GM10266 (cell line): ENCODE measurements at regions not wholly inside any gene's neighbourhood (a gene's known extent, or its start where the extent isn't known, plus 50 kb on each side); places are given as distances from the start of the nearest gene placed in this dataset.

Source experiments
- DNase-seq: peaks from one replicate; pipeline ENCODE4 v3.0.0; 2012; ENCODE audit errors: extremely low spot score
- TF ChIP-seq, protein P1 (sequence below): IDR thresholded peaks from 2 replicates; pipeline ENCODE4 v1.5.1; 2012; ENCODE audit warnings: mild to moderate bottlenecking, low read depth; ENCODE audit not compliant: control insufficient read depth, insufficient read depth; ENCODE audit errors: missing control alignments

- TF ChIP-seq, protein P1, sequence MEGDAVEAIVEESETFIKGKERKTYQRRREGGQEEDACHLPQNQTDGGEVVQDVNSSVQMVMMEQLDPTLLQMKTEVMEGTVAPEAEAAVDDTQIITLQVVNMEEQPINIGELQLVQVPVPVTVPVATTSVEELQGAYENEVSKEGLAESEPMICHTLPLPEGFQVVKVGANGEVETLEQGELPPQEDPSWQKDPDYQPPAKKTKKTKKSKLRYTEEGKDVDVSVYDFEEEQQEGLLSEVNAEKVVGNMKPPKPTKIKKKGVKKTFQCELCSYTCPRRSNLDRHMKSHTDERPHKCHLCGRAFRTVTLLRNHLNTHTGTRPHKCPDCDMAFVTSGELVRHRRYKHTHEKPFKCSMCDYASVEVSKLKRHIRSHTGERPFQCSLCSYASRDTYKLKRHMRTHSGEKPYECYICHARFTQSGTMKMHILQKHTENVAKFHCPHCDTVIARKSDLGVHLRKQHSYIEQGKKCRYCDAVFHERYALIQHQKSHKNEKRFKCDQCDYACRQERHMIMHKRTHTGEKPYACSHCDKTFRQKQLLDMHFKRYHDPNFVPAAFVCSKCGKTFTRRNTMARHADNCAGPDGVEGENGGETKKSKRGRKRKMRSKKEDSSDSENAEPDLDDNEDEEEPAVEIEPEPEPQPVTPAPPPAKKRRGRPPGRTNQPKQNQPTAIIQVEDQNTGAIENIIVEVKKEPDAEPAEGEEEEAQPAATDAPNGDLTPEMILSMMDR: no peak
- DNase-seq: no peak
These were observed 110.6 kb upstream of the FSTL5 start for GRCh38 chr4:162274354-162274753.

GRCh38 chr4:162272215-162272614, 108.4 kb upstream of the FSTL5 start:
- TF ChIP-seq, protein P1: no peak
- DNase-seq: no peak

GRCh38 chr4:162268911-162269310, 105.1 kb upstream of the FSTL5 start:
- no peak for DNase-seq
- TF ChIP-seq, protein P1: no peak

DNA sequence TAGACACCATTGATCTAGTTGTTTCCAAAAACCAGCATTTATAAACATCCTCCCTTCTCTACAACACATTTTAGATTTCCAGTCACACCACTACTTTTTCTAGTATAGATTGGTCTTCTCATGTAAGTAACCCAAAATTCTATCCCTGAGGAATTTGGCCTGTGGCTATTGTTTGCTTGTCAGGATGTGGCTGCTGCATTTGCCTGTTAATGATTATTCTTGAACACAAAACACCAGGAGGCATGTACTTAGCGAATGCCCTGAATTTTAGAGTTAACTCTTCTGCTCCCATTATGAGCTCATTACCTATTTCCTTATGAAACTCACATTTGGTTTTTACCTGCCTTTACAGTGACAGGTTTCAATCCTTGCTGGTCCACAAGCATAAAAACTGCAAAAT, 102.0 kb upstream of the FSTL5 start:
- no peak for DNase-seq

GRCh38 chr4:162245051-162245450, 81.3 kb upstream of the FSTL5 start:
- DNase-seq: no peak
- TF ChIP-seq, protein P1: no peak

More for the DNA sequence above, 102.0 kb upstream of the FSTL5 start:
- TF ChIP-seq, protein P1: no peak

DNA sequence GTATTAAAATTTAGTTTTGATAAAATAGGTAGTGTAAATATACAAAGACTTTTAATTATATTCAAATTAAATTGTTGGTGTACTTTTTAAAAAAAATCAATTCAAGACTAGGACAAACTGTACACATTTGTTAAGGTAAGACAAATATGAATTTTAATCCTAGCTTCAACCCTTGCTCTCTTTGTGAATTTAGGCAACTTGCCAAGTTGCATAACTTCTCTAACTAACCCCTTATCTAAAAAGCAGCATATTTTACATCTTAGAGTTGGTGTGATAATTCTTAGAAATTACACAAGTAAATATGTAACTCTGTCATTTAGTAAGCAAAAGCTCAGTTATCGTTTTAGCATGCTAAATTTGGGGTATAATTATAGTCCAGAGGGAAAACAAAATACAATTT, 78.1 kb upstream of the FSTL5 start:
- TF ChIP-seq, protein P1: no peak
- DNase-seq: no peak

GRCh38 chr4:162239992-162240769, 76.4 kb upstream of the FSTL5 start:
- no peak for DNase-seq
- TF ChIP-seq, protein P1: no peak
